Cardiac fibroblast (primary cell): ENCODE measurements at regions not wholly inside any gene's neighbourhood (a gene's known extent, or its start where the extent isn't known, plus 50 kb on each side); places are given as distances from the start of the nearest gene placed in this dataset.

Experiments used
- DNase-seq, 2 donors: peaks; one replicate each; pipeline versions ENCODE4 v3.0.0 to v3.0.0-alpha.2; 2010; ENCODE audit warnings: low read depth in 2 of 2
- H3K4me3 ChIP-seq, 2 donors: replicated peaks in 1 of 2; 1 replicate in 1 of 2; 2 replicates in 1 of 2; pipeline ENCODE4 v1.5.1; 2011; ENCODE audit warnings: low read depth in 2 of 2, low read length in 2 of 2, mild to moderate bottlenecking in 2 of 2, moderate library complexity in 1 of 2
- CTCF ChIP-seq: IDR thresholded peaks from one replicate; pipeline ENCODE4 v1.5.1; 2011; ENCODE audit warnings: low read depth, mild to moderate bottlenecking, low read length, inconsistent platforms

GRCh38 chr12:5374713-5375112 lies 57.2 kb upstream of the NTF3 start:
- no peak for DNase-seq
- H3K4me3 ChIP-seq: no peak overlapping the region
- no peak for TF ChIP-seq CTCF

- no peak for TF ChIP-seq CTCF
- no peak overlapping the region for H3K4me3 ChIP-seq
- DNase-seq: no peak
Measured at GRCh38 chr12:5375547-5376295, 56.2 kb upstream of the NTF3 start.

- H3K4me3 ChIP-seq: no peak overlapping the region
- TF ChIP-seq CTCF: no peak
- no peak for DNase-seq
Measured at GRCh38 chr12:5376591-5377207, 55.2 kb upstream of the NTF3 start.

- DNase-seq: no peak
- no peak overlapping the region for H3K4me3 ChIP-seq
- no peak for TF ChIP-seq CTCF
Measured at GRCh38 chr12:5377997-5378592, 53.8 kb upstream of the NTF3 start.

DNA sequence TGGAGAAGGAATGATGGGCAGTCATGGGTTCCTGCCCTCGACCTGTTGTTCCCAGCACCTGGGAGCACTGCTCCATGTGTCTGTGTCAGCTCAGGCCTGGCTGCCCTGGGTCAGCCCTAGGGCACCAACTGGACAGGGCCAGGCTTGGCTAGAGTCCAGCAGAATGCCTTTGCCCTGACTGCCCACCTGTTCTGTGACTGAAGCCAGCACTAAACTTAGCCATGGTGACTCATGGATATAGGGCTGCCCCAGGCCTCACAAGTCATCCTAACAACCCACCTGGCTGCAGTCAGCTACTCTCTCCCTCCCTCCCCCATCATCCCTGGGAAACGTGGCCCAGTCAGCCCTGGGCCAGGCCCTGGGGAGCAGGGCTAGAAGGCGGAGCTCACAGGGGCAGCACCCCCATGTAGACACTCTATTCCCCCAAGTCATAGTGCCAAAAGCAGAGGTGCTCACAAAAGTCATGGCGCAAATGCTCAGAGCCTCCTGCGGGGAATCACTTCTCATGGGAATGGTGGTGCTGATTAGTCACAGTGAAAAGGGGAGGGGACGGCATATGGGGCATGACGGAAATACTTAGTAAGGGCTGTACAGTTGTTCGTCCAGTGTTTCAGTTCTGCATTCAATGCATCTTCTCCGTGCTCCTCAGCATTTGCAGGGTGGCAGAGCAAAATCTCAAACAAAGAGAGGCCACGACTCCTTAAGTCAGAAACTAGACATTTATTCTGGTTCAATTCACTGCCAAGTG lies 52.0 kb upstream of the NTF3 start:
- no peak overlapping the region for H3K4me3 ChIP-seq
- no peak for DNase-seq
- TF ChIP-seq CTCF: no peak
